ENCODE measurements at regions not wholly inside any gene's neighbourhood (a gene's known extent, or its start where the extent isn't known, plus 50 kb on each side); places are given as distances from the start of the nearest gene placed in this dataset.
"Not testable (repeated sequence)": the region's sequence is repeated elsewhere in the genome, so short reads cannot be mapped to it uniquely, and the experiment has no call there.

DNA sequence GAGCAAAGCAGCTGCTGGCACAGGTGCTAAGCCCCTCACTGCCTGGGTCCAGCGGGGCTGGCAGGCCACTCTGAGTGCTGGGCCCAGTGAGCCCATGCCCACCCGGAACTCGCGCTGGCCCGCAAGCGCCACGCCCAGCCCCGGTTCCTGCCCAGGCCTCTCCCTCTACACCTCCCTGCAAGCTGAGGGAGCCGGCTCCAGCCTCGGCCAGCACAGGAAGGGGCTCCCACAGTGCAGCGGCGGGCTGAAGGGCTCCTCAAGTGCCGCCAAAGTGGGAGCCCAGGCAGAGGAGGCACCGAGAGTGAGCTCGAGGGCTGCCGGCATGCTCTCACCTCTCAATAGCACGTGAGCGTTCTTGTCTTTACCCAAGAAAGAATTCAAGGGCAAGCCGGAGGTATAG lies 219.5 kb upstream of the FRG2C start:
- H3K27ac ChIP-seq; H3K9me3 ChIP-seq; H3K27me3 ChIP-seq; H3K4me3 ChIP-seq; H3K36me3 ChIP-seq; ATAC-seq; DNase-seq; intact Hi-C loops (cut with DNase I); H3K4me1 ChIP-seq: not testable (repeated sequence)
- 98% methylated on average over 7 of the region's 19 CpGs for WGBS (ENCODE audit: insufficient coverage, low coverage, low lambda C conversion rate, missing lambda C conversion rate)

DNA sequence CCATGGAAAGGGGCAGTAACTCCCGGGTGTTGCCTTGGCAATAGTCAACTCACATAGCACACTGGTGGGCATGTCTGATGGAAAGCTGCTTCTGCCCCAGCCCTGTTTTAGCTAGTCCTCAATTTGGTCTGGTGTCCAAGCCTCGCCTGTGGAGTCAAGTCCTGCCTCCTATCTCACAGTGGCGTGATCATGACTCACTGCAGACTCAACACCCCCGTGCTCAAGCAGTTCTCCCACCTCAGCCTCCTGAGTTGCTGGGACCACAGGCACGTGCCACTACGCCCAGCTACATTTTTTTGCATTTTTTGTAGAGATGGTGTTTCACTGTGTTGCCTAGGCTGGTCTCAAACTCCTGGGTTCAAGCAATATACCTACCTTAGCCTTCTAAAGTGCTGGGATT lies 218.9 kb upstream of the FRG2C start:
- intact Hi-C loops (cut with DNase I); H3K4me1 ChIP-seq; H3K27ac ChIP-seq; H3K27me3 ChIP-seq; H3K36me3 ChIP-seq; ATAC-seq; DNase-seq; H3K9me3 ChIP-seq; H3K4me3 ChIP-seq: not testable (repeated sequence)
- WGBS (ENCODE audit: insufficient coverage, low coverage, low lambda C conversion rate, missing lambda C conversion rate): 80% methylated on average over 2 of the region's 6 CpGs

DNA sequence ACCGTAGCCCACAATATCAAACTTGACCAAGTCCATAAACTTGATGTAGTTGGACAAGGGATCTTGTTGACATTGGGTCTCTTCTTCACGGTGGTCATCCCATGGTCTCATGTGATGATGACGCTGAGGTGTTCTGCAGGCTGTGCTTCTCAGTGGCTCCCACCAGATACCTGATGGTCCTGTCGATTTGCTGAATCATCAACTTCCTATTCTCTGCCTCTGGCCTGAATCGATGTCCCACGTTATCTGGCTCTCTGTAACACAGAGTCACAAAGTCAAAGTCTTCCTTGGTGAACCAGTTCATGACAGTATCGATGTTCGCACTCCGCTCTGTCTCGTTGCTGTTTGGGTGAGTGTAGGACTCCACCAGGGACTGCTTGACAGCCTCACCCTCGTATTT lies 217.2 kb upstream of the FRG2C start:
- H3K4me1 ChIP-seq; H3K27me3 ChIP-seq; H3K27ac ChIP-seq; intact Hi-C loops (cut with DNase I); DNase-seq; H3K36me3 ChIP-seq; H3K9me3 ChIP-seq; H3K4me3 ChIP-seq; ATAC-seq: not testable (repeated sequence)
- 85% methylated on average over 11 of the region's 11 CpGs for WGBS (ENCODE audit: insufficient coverage, low coverage, low lambda C conversion rate, missing lambda C conversion rate)

DNA sequence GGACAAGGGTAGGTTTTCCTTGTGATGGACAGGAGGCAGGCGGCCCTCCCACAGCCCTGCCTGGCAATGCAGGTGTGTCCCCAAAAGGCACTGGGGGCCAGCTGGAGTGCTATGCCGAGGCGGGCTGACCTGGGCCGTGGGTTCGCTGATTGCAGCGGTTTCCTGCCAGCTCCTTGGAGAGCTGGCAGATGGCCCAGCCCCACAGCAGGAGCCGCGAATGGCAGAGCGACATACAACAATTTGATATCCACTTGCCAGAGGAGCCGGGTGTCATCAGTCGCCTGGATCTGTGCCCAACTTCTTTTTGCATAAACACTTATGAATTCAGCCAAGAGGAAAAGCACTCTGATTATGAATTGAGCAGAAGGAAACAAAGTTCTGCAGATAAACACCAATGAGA lies 210.8 kb upstream of the FRG2C start:
- DNase-seq: peak; percentile 52 to 61 (median 57)
- H3K4me1 ChIP-seq; H3K36me3 ChIP-seq; H3K4me3 ChIP-seq; intact Hi-C loops (cut with DNase I); H3K27ac ChIP-seq; H3K9me3 ChIP-seq; ATAC-seq; H3K27me3 ChIP-seq: not testable (repeated sequence)
- WGBS (ENCODE audit: insufficient coverage, low coverage, low lambda C conversion rate, missing lambda C conversion rate): 37% methylated on average over 2 of the region's 11 CpGs

DNA sequence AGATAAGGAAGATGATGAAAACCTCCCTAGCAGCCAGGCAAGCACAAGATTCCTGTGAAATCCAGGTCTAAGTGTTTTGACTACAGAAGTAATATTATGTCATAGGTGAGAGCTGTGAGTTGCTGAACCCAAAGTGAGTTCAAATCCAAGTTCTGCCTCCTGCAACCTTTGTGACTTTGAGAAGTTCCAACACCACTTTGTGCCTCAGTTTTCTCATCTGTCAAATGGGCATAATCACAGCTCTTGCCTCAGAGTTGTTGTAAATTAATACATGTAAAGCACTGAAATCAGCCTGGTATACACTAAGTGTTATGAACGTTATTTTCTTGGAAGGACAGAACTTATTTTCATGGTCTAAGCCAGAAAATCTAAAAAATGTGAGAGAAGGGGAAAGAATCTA lies 210.3 kb upstream of the FRG2C start:
- H3K9me3 ChIP-seq; ATAC-seq; intact Hi-C loops (cut with DNase I); H3K27ac ChIP-seq; H3K4me1 ChIP-seq; DNase-seq; H3K27me3 ChIP-seq; H3K4me3 ChIP-seq; H3K36me3 ChIP-seq: not testable (repeated sequence)
- 50% methylated on average over 1 of the region's 1 CpG for WGBS (ENCODE audit: insufficient coverage, low coverage, low lambda C conversion rate, missing lambda C conversion rate)

DNA sequence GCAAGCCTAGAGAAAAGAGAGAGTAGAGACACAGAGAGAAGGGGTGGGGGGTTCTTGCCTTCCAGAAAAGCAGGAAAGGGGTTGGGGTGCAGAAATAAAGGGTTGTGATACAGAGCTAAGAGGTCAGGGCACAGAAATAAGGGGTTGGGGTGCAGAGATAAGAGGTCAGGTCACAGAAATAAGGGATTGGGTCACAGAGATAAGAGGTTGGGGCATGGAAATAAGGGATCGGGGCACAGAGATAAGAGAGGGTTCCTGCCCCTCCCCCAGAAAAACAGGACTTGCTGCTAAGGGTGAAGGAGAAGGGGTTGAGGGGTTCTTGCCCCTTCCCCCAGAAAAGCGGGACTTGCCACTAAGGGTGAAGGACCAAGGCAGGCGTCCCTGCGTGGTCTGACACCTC lies 189.6 kb upstream of the FRG2C start:
- H3K36me3 ChIP-seq; intact Hi-C loops (cut with DNase I); H3K9me3 ChIP-seq; H3K27ac ChIP-seq; H3K4me1 ChIP-seq; H3K4me3 ChIP-seq; ATAC-seq; DNase-seq; H3K27me3 ChIP-seq: not testable (repeated sequence)
- 81% methylated on average over 3 of the region's 4 CpGs for WGBS (ENCODE audit: insufficient coverage, low coverage, low lambda C conversion rate, missing lambda C conversion rate)

DNA sequence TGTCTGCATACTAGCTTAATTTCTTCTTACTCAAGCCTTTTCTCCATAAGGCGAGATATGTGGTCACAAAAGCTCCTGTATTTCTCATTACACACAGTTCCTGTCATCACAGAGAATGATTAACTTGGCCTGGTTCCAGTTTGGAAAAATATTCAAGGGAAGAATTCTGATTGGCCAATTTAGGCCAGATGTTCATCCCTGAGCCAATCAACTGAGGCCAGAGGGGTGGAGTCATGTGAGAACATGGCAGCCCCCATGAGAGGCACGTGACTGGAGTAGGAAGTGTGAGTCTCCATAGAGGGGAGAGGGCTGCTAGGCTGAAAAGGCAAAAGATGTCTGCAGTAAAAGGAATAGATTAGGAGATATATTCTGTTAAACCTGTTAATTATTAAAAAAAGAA lies 167.5 kb upstream of the FRG2C start:
- H3K9me3 ChIP-seq; H3K4me3 ChIP-seq; H3K4me1 ChIP-seq; H3K36me3 ChIP-seq; DNase-seq; H3K27me3 ChIP-seq; intact Hi-C loops (cut with DNase I); ATAC-seq; H3K27ac ChIP-seq: not testable (repeated sequence)
- WGBS (ENCODE audit: insufficient coverage, low coverage, low lambda C conversion rate, missing lambda C conversion rate): 66% methylated on average over 2 of the region's 2 CpGs

DNA sequence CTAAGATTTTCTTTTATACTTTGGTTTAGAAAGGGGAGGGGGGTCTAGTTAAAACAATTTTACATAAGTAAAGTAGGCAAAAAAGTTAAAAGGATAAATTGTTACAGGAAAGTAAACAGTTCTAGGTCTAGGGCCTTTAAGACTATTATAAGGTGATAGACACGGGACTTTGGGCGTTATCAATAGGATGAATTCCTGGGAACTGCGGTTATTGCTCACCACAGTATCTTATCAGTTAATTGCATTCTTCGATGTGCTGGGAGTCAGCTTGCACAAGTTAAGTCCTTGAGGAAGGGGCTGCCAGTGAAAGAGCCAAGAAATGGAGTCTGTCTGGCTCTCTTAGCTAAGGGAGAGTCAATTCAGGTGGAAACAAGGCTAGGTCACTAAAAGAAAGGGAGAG lies 163.8 kb upstream of the FRG2C start:
- ATAC-seq; intact Hi-C loops (cut with DNase I): not testable (repeated sequence)

DNA sequence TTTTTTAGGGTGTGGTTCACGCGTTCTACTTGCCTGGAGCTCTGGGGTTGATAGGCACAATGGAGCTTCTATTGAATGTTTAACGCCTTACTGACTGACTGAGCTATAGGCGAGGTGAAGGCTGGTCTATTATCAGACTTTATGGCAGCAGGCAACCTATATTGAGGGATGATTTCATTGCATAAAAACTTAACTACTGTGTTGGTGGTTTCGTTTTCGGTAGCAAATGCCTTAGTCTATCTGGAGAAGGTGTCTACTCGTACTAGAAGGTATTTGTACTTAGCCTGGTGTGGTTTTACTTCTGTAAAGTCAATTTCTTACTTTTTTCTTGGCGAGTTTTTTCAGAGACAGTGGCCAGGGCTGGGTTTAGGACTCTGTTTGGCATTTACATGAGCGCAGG lies 162.0 kb upstream of the FRG2C start:
- H3K27ac ChIP-seq; H3K27me3 ChIP-seq; DNase-seq; intact Hi-C loops (cut with DNase I); H3K36me3 ChIP-seq; H3K9me3 ChIP-seq; H3K4me1 ChIP-seq; ATAC-seq; H3K4me3 ChIP-seq: not testable (repeated sequence)
- 73% methylated on average over 9 of the region's 9 CpGs for WGBS (ENCODE audit: insufficient coverage, low coverage, low lambda C conversion rate, missing lambda C conversion rate)

More for the DNA sequence above, 163.8 kb upstream of the FRG2C start:
- DNase-seq, H3K36me3 ChIP-seq, H3K4me3 ChIP-seq, H3K27ac ChIP-seq, H3K27me3 ChIP-seq, H3K9me3 ChIP-seq, H3K4me1 ChIP-seq: not testable (repeated sequence)
- WGBS (ENCODE audit: insufficient coverage, low coverage, low lambda C conversion rate, missing lambda C conversion rate): 71% methylated on average over 4 of the region's 4 CpGs

DNA sequence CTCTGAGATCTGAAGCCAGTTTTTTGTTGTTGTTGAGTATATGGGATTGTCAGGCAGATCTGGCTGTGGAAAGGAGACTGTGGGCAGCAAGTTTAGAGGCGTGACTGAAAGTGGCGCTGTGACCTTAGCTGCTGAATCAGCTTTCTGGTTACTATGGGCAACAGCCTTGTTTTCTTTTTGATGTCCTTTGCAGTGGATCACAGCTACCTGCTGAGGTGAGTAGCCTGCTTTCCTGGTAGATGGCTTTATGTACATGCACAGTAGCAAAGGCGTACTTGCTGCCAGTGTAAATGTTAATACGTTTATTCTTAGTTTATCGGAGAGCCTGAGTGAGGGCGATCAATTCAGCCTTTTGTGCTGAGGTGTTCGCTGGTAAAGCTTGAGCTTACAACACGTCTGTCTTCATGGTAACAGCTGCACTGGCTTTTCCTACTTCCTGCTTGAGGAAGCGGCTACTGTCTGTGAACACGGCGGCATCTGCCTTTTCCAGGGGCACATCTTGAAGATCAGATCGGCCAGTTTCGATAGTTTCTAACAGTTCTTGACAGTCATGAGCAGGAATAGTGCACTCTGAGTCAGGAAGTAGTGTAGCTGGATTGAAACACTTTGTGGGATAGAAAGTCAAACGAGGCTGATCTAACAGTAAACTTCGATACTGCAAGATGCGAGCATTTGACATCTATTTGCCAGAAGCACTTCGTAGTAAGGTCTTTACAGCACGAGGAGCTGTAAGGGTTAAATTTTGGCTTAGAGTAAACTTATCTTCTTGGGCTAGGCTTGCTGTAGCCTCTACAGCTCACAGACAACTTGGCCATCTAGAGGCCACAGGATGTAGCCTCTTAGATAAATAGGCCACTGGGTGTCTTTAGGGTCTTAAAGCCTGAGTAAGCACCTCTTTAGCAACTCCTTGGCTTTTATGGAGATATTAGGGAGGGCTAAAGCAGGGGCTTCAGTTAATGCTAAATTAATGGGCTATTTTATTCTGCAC lies 161.1 kb upstream of the FRG2C start:
- peak overlapping the region in 2 of 3 donors; percentile 3 to 9 for H3K4me3 ChIP-seq
- H3K27ac ChIP-seq; intact Hi-C loops (cut with DNase I); ATAC-seq; H3K36me3 ChIP-seq; DNase-seq; H3K4me1 ChIP-seq; H3K27me3 ChIP-seq; H3K9me3 ChIP-seq: not testable (repeated sequence)
- WGBS (ENCODE audit: insufficient coverage, low coverage, low lambda C conversion rate, missing lambda C conversion rate): 28% methylated on average over 18 of the region's 18 CpGs

Data from right lobe of liver (tissue), 6 donors.